C4-2B (cell line): ENCODE measurements at regions not wholly inside any gene's neighbourhood (a gene's known extent, or its start where the extent isn't known, plus 50 kb on each side); places are given as distances from the start of the nearest gene placed in this dataset.

Experiments used
- CTCF ChIP-seq: fragments of 450-650 bp; conservative IDR thresholded peaks from 2 replicates; pipeline ENCODE4 v1.5.1; 2017; ENCODE audit warnings: mild to moderate bottlenecking
- ZFX ChIP-seq: fragments of 450-650 bp; IDR thresholded peaks from 2 replicates; pipeline ENCODE4 v1.6.1; 2017

GRCh38 chr11:129655247-129655832, 160.3 kb upstream of the TMEM45B start:
- TF ChIP-seq CTCF = no peak
- TF ChIP-seq ZFX = no peak
